Endodermal cell (in vitro differentiated cells): ENCODE measurements at regions not wholly inside any gene's neighbourhood (a gene's known extent, or its start where the extent isn't known, plus 50 kb on each side); places are given as distances from the start of the nearest gene placed in this dataset.

ENCODE experiments used
- DNase-seq: peaks from one replicate; pipeline ENCODE4 v3.0.0-alpha.2; 2017
- H3K27ac ChIP-seq: 2 replicates; pipeline ENCODE4 v1.5.1; 2013; ENCODE audit warnings: mild to moderate bottlenecking, low read depth, low read length, moderate library complexity
- H3K27me3 ChIP-seq: 2 replicates; pipeline ENCODE4 v1.6.1; 2013; ENCODE audit warnings: mild to moderate bottlenecking, low read length, moderate library complexity; ENCODE audit not compliant: insufficient read depth, control insufficient read depth, poor library complexity, severe bottlenecking
- H3K36me3 ChIP-seq: 2 replicates; pipeline ENCODE4 v1.7.0; 2013; ENCODE audit warnings: mild to moderate bottlenecking, low read length, moderate library complexity; ENCODE audit not compliant: control insufficient read depth, insufficient read depth
- H3K4me1 ChIP-seq: one replicate; pipeline ENCODE4 v1.7.0; 2013; ENCODE audit warnings: low read length; ENCODE audit not compliant: control insufficient read depth, insufficient read depth
- H3K4me3 ChIP-seq: 2 replicates; pipeline ENCODE4 v1.5.1; 2013; ENCODE audit warnings: mild to moderate bottlenecking, low read length, moderate library complexity
- H3K9ac ChIP-seq: 2 replicates; pipeline ENCODE4 v1.6.1; 2013; ENCODE audit warnings: mild to moderate bottlenecking, low read length, moderate library complexity; ENCODE audit not compliant: poor library complexity, severe bottlenecking; ENCODE audit errors: extremely low read depth
- H3K9me3 ChIP-seq: 2 replicates; pipeline ENCODE4 v1.6.1; 2013; ENCODE audit warnings: mild to moderate bottlenecking, low read length, moderate library complexity; ENCODE audit not compliant: control insufficient read depth
- H3K27ac Mint-ChIP-seq: 2 replicates; pipeline ENCODE4 v1.8.0; 2020; ENCODE audit warnings: mixed read lengths
- H3K27me3 Mint-ChIP-seq: 2 replicates; pipeline ENCODE4 v1.8.0; 2021; ENCODE audit warnings: mild to moderate bottlenecking, mixed read lengths; ENCODE audit not compliant: insufficient read depth
- H3K36me3 Mint-ChIP-seq: 2 replicates; pipeline ENCODE4 v1.8.0; 2020; ENCODE audit warnings: low read depth, mixed read lengths
- H3K4me1 Mint-ChIP-seq: 2 replicates; pipeline ENCODE4 v1.8.0; 2020; ENCODE audit warnings: mixed read lengths
- H3K4me3 Mint-ChIP-seq: 2 replicates; pipeline ENCODE4 v1.8.0; 2020; ENCODE audit warnings: mild to moderate bottlenecking, moderate library complexity, mixed read lengths
- H3K9me3 Mint-ChIP-seq: 2 replicates; pipeline ENCODE4 v1.8.0; 2020; ENCODE audit warnings: mild to moderate bottlenecking, mixed read lengths
- CTCF ChIP-seq: fragments of 200-600 bp; sonication (generic); conservative IDR thresholded peaks from 2 replicates; pipeline ENCODE4 v1.5.0; 2021; ENCODE audit warnings: antibody characterized with exemption, mild to moderate bottlenecking
- WGBS, 2 experiments: methylation state at CpG; one replicate each; pipeline versions ENCODE4 v1.1.5 to v1.1.7; 2013; ENCODE audit warnings: missing lambda C conversion rate in 2 of 2, mixed read lengths in 1 of 2; ENCODE audit not compliant: insufficient coverage in 1 of 2, insufficient read length in 1 of 2; 5-methylcytosine and 5-hydroxymethylcytosine counted together

- 83 to 85% methylated on average over 5 of the region's 5 CpGs for WGBS, 2 experiments
- Mint-ChIP-seq H3K27me3 (peaks cover 10% of the 10 kb centered on the region), H3K9me3 (no peaks in the 10 kb centered on the region), H3K27ac (no peak overlapping the region), H3K36me3 (no peaks in the 10 kb centered on the region), H3K4me1 (peaks cover 7% of the 10 kb centered on the region), H3K4me3 (no peak overlapping the region)
- no peak overlapping the region for H3K4me3 ChIP-seq
- H3K27ac ChIP-seq: no peak overlapping the region
- H3K9me3 ChIP-seq: no peaks in the 10 kb centered on the region
- no peak for DNase-seq
- TF ChIP-seq CTCF: no peak
- peaks cover 22% of the 10 kb centered on the region for H3K27me3 ChIP-seq
- no peaks in the 10 kb centered on the region for H3K36me3 ChIP-seq
- H3K9ac ChIP-seq: no peak overlapping the region
- peaks cover 6% of the 10 kb centered on the region for H3K4me1 ChIP-seq
Observed at GRCh38 chr2:118557016-118557415, 290.4 kb downstream of the EN1 start.

GRCh38 chr2:118554616-118555015, 292.8 kb downstream of the EN1 start:
- Histone ChIP-seq H3K4me3 (no peak overlapping the region), H3K36me3 (no peaks in the 10 kb centered on the region), H3K9me3 (no peaks in the 10 kb centered on the region), H3K27ac (no peak overlapping the region), H3K9ac (no peak overlapping the region), H3K27me3 (peaks cover 46% of the 10 kb centered on the region), H3K4me1 (peaks cover 6% of the 10 kb centered on the region)
- peak; percentile 67 for TF ChIP-seq CTCF
- Mint-ChIP-seq H3K27ac (no peak overlapping the region), H3K4me3 (no peak overlapping the region), H3K4me1 (peaks cover 6% of the 10 kb centered on the region), H3K27me3 (peaks cover 21% of the 10 kb centered on the region), H3K9me3 (no peaks in the 10 kb centered on the region), H3K36me3 (no peaks in the 10 kb centered on the region)
- WGBS, 2 experiments: 87 to 91% methylated on average over 3 to 4 of the region's 4 CpGs
- no peak for DNase-seq

GRCh38 chr2:118549503-118549902, 297.9 kb downstream of the EN1 start:
- H3K36me3 Mint-ChIP-seq: no peaks in the 10 kb centered on the region
- no peak for DNase-seq
- peaks cover 22% of the 10 kb centered on the region for H3K27me3 Mint-ChIP-seq
- H3K4me1 Mint-ChIP-seq: peaks cover 6% of the 10 kb centered on the region
- H3K9ac ChIP-seq: no peak overlapping the region
- H3K27ac Mint-ChIP-seq: no peak overlapping the region
- 96% methylated on average over 1 of the region's 1 CpG; no CpG with 5 or more reads in 1 of the 2 experiments for WGBS, 2 experiments
- no peak for TF ChIP-seq CTCF
- H3K36me3 ChIP-seq: no peaks in the 10 kb centered on the region
- peaks cover 40% of the 10 kb centered on the region for H3K27me3 ChIP-seq
- H3K4me1 ChIP-seq: peaks cover 3% of the 10 kb centered on the region
- no peaks in the 10 kb centered on the region for H3K9me3 ChIP-seq
- no peak overlapping the region for H3K27ac ChIP-seq
- no peak overlapping the region for H3K4me3 ChIP-seq
- no peak overlapping the region for H3K4me3 Mint-ChIP-seq
- H3K9me3 Mint-ChIP-seq: peaks cover 7% of the 10 kb centered on the region
